ENCODE measurements at regions not wholly inside any gene's neighbourhood (a gene's known extent, or its start where the extent isn't known, plus 50 kb on each side); places are given as distances from the start of the nearest gene placed in this dataset.

- DNase-seq (ENCODE audit: low spot score), result no peak
- intact Hi-C loops (cut with micrococcal nuclease; ENCODE audit: unreplicated experiment), result loop anchor here (5.0 kb wide), 4 partner anchors 182 to 1027 kb away; partner anchors contain the start of gene IGFBP5
- TF ChIP-seq EZH2 (IDR thresholded peaks at IDR 0.05; ENCODE audit: borderline replicate concordance, low read depth, low read length, poor library complexity, severe bottlenecking), result no peak
- no peak for TF ChIP-seq CTCF (conservative IDR thresholded peaks at IDR 0.05; ENCODE audit: low read depth, low read length)
- Histone ChIP-seq H3K4me3 (ENCODE audit: low read depth, low read length, poor library complexity, severe bottlenecking) (no peak overlapping the region), H3K4me1 (ENCODE audit: insufficient read depth, low read length, poor library complexity, severe bottlenecking) (no peaks in the 10 kb centered on the region), H3K36me3 (ENCODE audit: insufficient read depth, low read length, poor library complexity, severe bottlenecking) (no peaks in the 10 kb centered on the region), H3K27ac (ENCODE audit: low read depth, low read length, poor library complexity, severe bottlenecking) (no peak overlapping the region), H3K9me3 (ENCODE audit: low read depth, low read length, poor library complexity, severe bottlenecking) (no peaks in the 10 kb centered on the region), H3K27me3 (replicated peaks; ENCODE audit: insufficient read depth, low read depth, low read length, poor library complexity) (no peaks in the 10 kb centered on the region)
- ChIA-PET CTCF (no interaction called here), POLR2A (ENCODE audit: low non-redundant PET) (no interaction called here)
- BruUV-seq (replicated peaks), result no TSS peak
Measured at GRCh38 chr2:217709478-217710210, 293.2 kb downstream of the TNS1 start.

GRCh38 chr2:217707131-217707611 lies 295.6 kb downstream of the TNS1 start:
- Histone ChIP-seq H3K36me3 (ENCODE audit: insufficient read depth, low read length, poor library complexity, severe bottlenecking) (no peaks in the 10 kb centered on the region), H3K9me3 (ENCODE audit: low read depth, low read length, poor library complexity, severe bottlenecking) (no peaks in the 10 kb centered on the region), H3K4me1 (ENCODE audit: insufficient read depth, low read length, poor library complexity, severe bottlenecking) (no peaks in the 10 kb centered on the region), H3K27me3 (replicated peaks; ENCODE audit: insufficient read depth, low read depth, low read length, poor library complexity) (no peaks in the 10 kb centered on the region), H3K27ac (ENCODE audit: low read depth, low read length, poor library complexity, severe bottlenecking) (no peak overlapping the region), H3K4me3 (ENCODE audit: low read depth, low read length, poor library complexity, severe bottlenecking) (no peak overlapping the region)
- ChIA-PET POLR2A (ENCODE audit: low non-redundant PET) (no interaction called here), CTCF (no interaction called here)
- intact Hi-C loops (cut with micrococcal nuclease; ENCODE audit: unreplicated experiment), result no loop called here
- DNase-seq (ENCODE audit: low spot score), result no peak
- no TSS peak for BruUV-seq (replicated peaks)
- TF ChIP-seq EZH2 (IDR thresholded peaks at IDR 0.05; ENCODE audit: borderline replicate concordance, low read depth, low read length, poor library complexity, severe bottlenecking), result no peak
- no peak for TF ChIP-seq CTCF (conservative IDR thresholded peaks at IDR 0.05; ENCODE audit: low read depth, low read length)

DNA sequence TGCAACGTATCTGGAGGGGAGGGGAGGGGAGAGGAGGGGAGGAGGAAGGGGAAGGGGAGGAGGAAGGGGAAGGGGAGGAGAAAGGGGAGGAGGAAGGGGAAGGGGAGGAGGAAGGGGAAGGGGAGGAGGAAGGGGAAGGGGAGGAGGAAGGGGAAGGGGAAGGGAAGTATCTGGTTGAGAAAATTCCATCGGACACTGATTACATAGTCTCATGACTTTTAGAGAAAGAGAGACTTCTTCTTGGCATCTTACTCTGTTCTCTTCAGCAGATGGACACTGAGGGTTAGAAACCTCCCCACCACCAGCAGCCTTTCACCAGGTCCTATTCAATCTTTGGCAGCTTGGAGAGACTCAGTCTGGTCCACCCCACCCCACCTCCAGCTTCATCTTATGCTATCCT lies 296.3 kb downstream of the TNS1 start:
- H3K9me3 ChIP-seq (ENCODE audit: low read depth, low read length, poor library complexity, severe bottlenecking), result no peaks in the 10 kb centered on the region
- CTCF ChIA-PET, result no interaction called here
- DNase-seq (ENCODE audit: low spot score), result no peak
- no TSS peak for BruUV-seq (replicated peaks)
- H3K4me1 ChIP-seq (ENCODE audit: insufficient read depth, low read length, poor library complexity, severe bottlenecking), result no peaks in the 10 kb centered on the region
- POLR2A ChIA-PET (ENCODE audit: low non-redundant PET), result no interaction called here
- no peak overlapping the region for H3K4me3 ChIP-seq (ENCODE audit: low read depth, low read length, poor library complexity, severe bottlenecking)
- no peak overlapping the region for H3K27ac ChIP-seq (ENCODE audit: low read depth, low read length, poor library complexity, severe bottlenecking)
- no peaks in the 10 kb centered on the region for H3K27me3 ChIP-seq (replicated peaks; ENCODE audit: insufficient read depth, low read depth, low read length, poor library complexity)
- no peaks in the 10 kb centered on the region for H3K36me3 ChIP-seq (ENCODE audit: insufficient read depth, low read length, poor library complexity, severe bottlenecking)
- no peak for TF ChIP-seq EZH2 (IDR thresholded peaks at IDR 0.05; ENCODE audit: borderline replicate concordance, low read depth, low read length, poor library complexity, severe bottlenecking)
- no peak for TF ChIP-seq CTCF (conservative IDR thresholded peaks at IDR 0.05; ENCODE audit: low read depth, low read length)
- intact Hi-C loops (cut with micrococcal nuclease; ENCODE audit: unreplicated experiment), result no loop called here
